BE2C (cell line): ENCODE measurements at regions not wholly inside any gene's neighbourhood (a gene's known extent, or its start where the extent isn't known, plus 50 kb on each side); places are given as distances from the start of the nearest gene placed in this dataset.

Source experiments
- DNase-seq: peaks from one replicate; pipeline ENCODE4 v3.0.0-alpha.2; 2020
- H3K27me3 ChIP-seq: fragments of 250-450 bp; sonication (Bioruptor Pico); 2 replicates; pipeline ENCODE4 v1.5.1; 2020; ENCODE audit warnings: mild to moderate bottlenecking
- H3K36me3 ChIP-seq: fragments of 250-450 bp; sonication (Bioruptor Pico); 2 replicates; pipeline ENCODE4 v1.5.1; 2020; ENCODE audit warnings: mild to moderate bottlenecking
- H3K4me1 ChIP-seq: fragments of 250-450 bp; sonication (Bioruptor Pico); 2 replicates; pipeline ENCODE4 v1.5.1; 2020
- H3K4me3 ChIP-seq: 2 replicates; pipeline ENCODE4 v1.5.1; 2011; ENCODE audit warnings: low read depth, low read length
- H3K9me3 ChIP-seq: fragments of 250-450 bp; sonication (Bioruptor Pico); 2 replicates; pipeline ENCODE4 v1.5.1; 2020
- CTCF ChIP-seq: IDR thresholded peaks from 2 replicates; pipeline ENCODE4 v1.5.1; 2012; ENCODE audit warnings: mild to moderate bottlenecking, low read depth, low read length

- Histone ChIP-seq H3K4me1 (peaks cover 18% of the 10 kb centered on the region), H3K36me3 (no peaks in the 10 kb centered on the region), H3K4me3 (no peak overlapping the region), H3K9me3 (no peaks in the 10 kb centered on the region), H3K27me3 (no peaks in the 10 kb centered on the region)
- no peak for TF ChIP-seq CTCF
- no peak for DNase-seq
These were observed 119.1 kb upstream of the RASEF start for GRCh38 chr9:83182071-83182470.

GRCh38 chr9:83178717-83179116, 115.8 kb upstream of the RASEF start:
- DNase-seq = no peak
- no peaks in the 10 kb centered on the region for H3K27me3 ChIP-seq
- H3K36me3 ChIP-seq = no peaks in the 10 kb centered on the region
- no peaks in the 10 kb centered on the region for H3K9me3 ChIP-seq
- TF ChIP-seq CTCF = no peak
- H3K4me3 ChIP-seq = no peak overlapping the region
- peaks cover 4% of the 10 kb centered on the region for H3K4me1 ChIP-seq

- H3K27me3 ChIP-seq = no peaks in the 10 kb centered on the region
- peaks cover under 1% of the 10 kb centered on the region for H3K4me1 ChIP-seq
- no peaks in the 10 kb centered on the region for H3K36me3 ChIP-seq
- no peak for TF ChIP-seq CTCF
- H3K4me3 ChIP-seq = no peak overlapping the region
- no peaks in the 10 kb centered on the region for H3K9me3 ChIP-seq
- no peak for DNase-seq
These were observed 114.8 kb upstream of the RASEF start for GRCh38 chr9:83177747-83178146.

- no peaks in the 10 kb centered on the region for H3K36me3 ChIP-seq
- H3K27me3 ChIP-seq = no peaks in the 10 kb centered on the region
- no peak for DNase-seq
- no peaks in the 10 kb centered on the region for H3K4me1 ChIP-seq
- TF ChIP-seq CTCF = no peak
- H3K4me3 ChIP-seq = no peak overlapping the region
- H3K9me3 ChIP-seq = no peaks in the 10 kb centered on the region; the same call in 1 of the 2 replicates
These were observed 104.2 kb upstream of the RASEF start for GRCh38 chr9:83167126-83167525.

- no peaks in the 10 kb centered on the region; the same call in 1 of the 2 replicates for H3K9me3 ChIP-seq
- H3K4me3 ChIP-seq = no peak overlapping the region
- no peaks in the 10 kb centered on the region for H3K27me3 ChIP-seq
- TF ChIP-seq CTCF = no peak
- H3K36me3 ChIP-seq = no peaks in the 10 kb centered on the region
- no peaks in the 10 kb centered on the region for H3K4me1 ChIP-seq
- DNase-seq = no peak
These were observed 103.4 kb upstream of the RASEF start for GRCh38 chr9:83166372-83166771.

GRCh38 chr9:83155733-83156132, 92.8 kb upstream of the RASEF start:
- H3K36me3 ChIP-seq = no peaks in the 10 kb centered on the region
- no peak for TF ChIP-seq CTCF
- no peaks in the 10 kb centered on the region for H3K27me3 ChIP-seq
- H3K4me1 ChIP-seq = no peaks in the 10 kb centered on the region
- no peak for DNase-seq
- H3K4me3 ChIP-seq = no peak overlapping the region
- H3K9me3 ChIP-seq = no peaks in the 10 kb centered on the region
